ENCODE measurements at regions not wholly inside any gene's neighbourhood (a gene's known extent, or its start where the extent isn't known, plus 50 kb on each side); places are given as distances from the start of the nearest gene placed in this dataset.

- Histone ChIP-seq H3K27me3 (no peaks in the 10 kb centered on the region), H3K27ac (no peak overlapping the region), H3K4me1 (no peaks in the 10 kb centered on the region), H3K36me3 (no peaks in the 10 kb centered on the region), H3K9me3 (no peaks in the 10 kb centered on the region), H3K4me3 (no peak overlapping the region)
- intact Hi-C loops (cut with DNase I): no loop called here
- ATAC-seq: no peak
- DNase-seq: no peak
- no peak for TF ChIP-seq CTCF (IDR thresholded peaks at IDR 0.05)
These were observed 69.0 kb upstream of the LPP start for GRCh38 chr3:188084752-188085583.

- TF ChIP-seq CTCF (IDR thresholded peaks at IDR 0.05): no peak
- no peak for DNase-seq
- no peaks in the 10 kb centered on the region for H3K36me3 ChIP-seq
- intact Hi-C loops (cut with DNase I): no loop called here
- H3K4me1 ChIP-seq: no peaks in the 10 kb centered on the region
- no peak for ATAC-seq
- no peaks in the 10 kb centered on the region for H3K27me3 ChIP-seq
- H3K4me3 ChIP-seq: no peak overlapping the region
- H3K9me3 ChIP-seq: no peaks in the 10 kb centered on the region
- H3K27ac ChIP-seq: no peak overlapping the region
These were observed 68.1 kb upstream of the LPP start for GRCh38 chr3:188085584-188086560.

GRCh38 chr3:188088948-188089685 is 64.8 kb upstream of the LPP start:
- no peaks in the 10 kb centered on the region for H3K36me3 ChIP-seq
- H3K4me1 ChIP-seq: no peaks in the 10 kb centered on the region
- H3K27ac ChIP-seq: no peak overlapping the region
- no peaks in the 10 kb centered on the region for H3K9me3 ChIP-seq
- no peak overlapping the region for H3K4me3 ChIP-seq
- TF ChIP-seq CTCF (IDR thresholded peaks at IDR 0.05): no peak
- DNase-seq (no peak), ATAC-seq (no peak)
- no peaks in the 10 kb centered on the region for H3K27me3 ChIP-seq
- intact Hi-C loops (cut with DNase I): no loop called here

GRCh38 chr3:188090620-188091309 is 63.2 kb upstream of the LPP start:
- Histone ChIP-seq H3K36me3 (no peaks in the 10 kb centered on the region), H3K27me3 (no peaks in the 10 kb centered on the region), H3K4me1 (no peaks in the 10 kb centered on the region), H3K4me3 (no peak overlapping the region), H3K27ac (no peak overlapping the region), H3K9me3 (no peaks in the 10 kb centered on the region)
- DNase-seq: no peak
- ATAC-seq: no peak
- intact Hi-C loops (cut with DNase I): no loop called here
- TF ChIP-seq CTCF (IDR thresholded peaks at IDR 0.05): no peak

GRCh38 chr3:188091746-188092145 is 62.2 kb upstream of the LPP start:
- intact Hi-C loops (cut with DNase I): no loop called here
- no peaks in the 10 kb centered on the region for H3K9me3 ChIP-seq
- H3K36me3 ChIP-seq: no peaks in the 10 kb centered on the region
- H3K4me1 ChIP-seq: no peaks in the 10 kb centered on the region
- DNase-seq (no peak), ATAC-seq (no peak)
- no peak for TF ChIP-seq CTCF (IDR thresholded peaks at IDR 0.05)
- H3K27me3 ChIP-seq: no peaks in the 10 kb centered on the region
- no peak overlapping the region for H3K27ac ChIP-seq
- no peak overlapping the region for H3K4me3 ChIP-seq

All from upper lobe of right lung (tissue), 1 donor.